Peyer's patch (tissue), 4 donors: ENCODE measurements at regions not wholly inside any gene's neighbourhood (a gene's known extent, or its start where the extent isn't known, plus 50 kb on each side); places are given as distances from the start of the nearest gene placed in this dataset.

Experiments
- DNase-seq, 3 donors: peaks; one replicate each; pipeline ENCODE4 v3.0.0-alpha.2; 2017 to 2019
- H3K27ac ChIP-seq, 4 donors: fragments of 200-600 bp; sonication (generic); one replicate each; pipeline ENCODE4 v1.5.1; 2016 to 2019
- H3K27me3 ChIP-seq, 2 donors: fragments of 200-600 bp; sonication (generic); one replicate each; pipeline ENCODE4 v1.5.1; 2019
- H3K36me3 ChIP-seq, 3 donors: fragments of 200-600 bp; sonication (generic); one replicate each; pipeline ENCODE4 v1.5.1; 2016 to 2019
- H3K4me1 ChIP-seq, 4 donors: fragments of 200-600 bp; sonication (generic); one replicate each; pipeline ENCODE4 v1.5.1; 2016 to 2019
- H3K4me3 ChIP-seq, 4 donors: fragments of 200-600 bp; sonication (generic); 1 replicate in 3 of 4; 2 replicates in 1 of 4; pipeline ENCODE4 v1.5.1; 2016 to 2019; ENCODE audit warnings: mild to moderate bottlenecking in 1 of 4
- H3K9me3 ChIP-seq, 4 donors: fragments of 200-600 bp; sonication (generic); one replicate each; pipeline ENCODE4 v1.5.1; 2016 to 2019; ENCODE audit warnings: mild to moderate bottlenecking in 1 of 4
- CTCF ChIP-seq, 6 experiments: fragments of 450-650 bp in 4 of 6; fragments of 200-600 bp in 2 of 6; sonication (generic) in 1 of 6; IDR thresholded peaks; one replicate each; pipeline ENCODE4 v1.5.1; 2017 to 2019; ENCODE audit warnings: antibody characterized with exemption in 6 of 6, mild to moderate bottlenecking in 3 of 6, moderate library complexity in 1 of 6
- POLR2A ChIP-seq, 2 donors: fragments of 450-650 bp; IDR thresholded peaks; one replicate each; pipeline ENCODE4 v1.5.1; 2017; ENCODE audit warnings: antibody characterized with exemption in 2 of 2, mild to moderate bottlenecking in 2 of 2, moderate library complexity in 2 of 2

- Histone ChIP-seq H3K4me1 (peaks cover 0 to 15% (median 0%) of the 10 kb centered on the region in 4 donors), H3K36me3 (no peaks in the 10 kb centered on the region), H3K9me3 (no peaks in the 10 kb centered on the region), H3K27ac (no peak overlapping the region), H3K27me3 (no peaks in the 10 kb centered on the region), H3K4me3 (no peak overlapping the region)
- DNase-seq: no peak
- TF ChIP-seq POLR2A (IDR thresholded peaks at IDR 0.05): no peak
- TF ChIP-seq CTCF (IDR thresholded peaks at IDR 0.05): no peak
These were observed 99.8 kb upstream of the NOCT start for GRCh38 chr4:138915756-138916155.

GRCh38 chr4:138912704-138913340 is 102.8 kb upstream of the NOCT start:
- Histone ChIP-seq H3K27me3 (no peaks in the 10 kb centered on the region), H3K27ac (peak overlapping the region in 2 of 4 donors; percentile 17 to 65), H3K36me3 (no peaks in the 10 kb centered on the region), H3K4me3 (no peak overlapping the region), H3K9me3 (no peaks in the 10 kb centered on the region), H3K4me1 (peaks cover 0 to 21% (median 0%) of the 10 kb centered on the region in 4 donors)
- TF ChIP-seq POLR2A (IDR thresholded peaks at IDR 0.05) (no peak), CTCF (IDR thresholded peaks at IDR 0.05) (no peak)
- DNase-seq: no peak

GRCh38 chr4:138911909-138912703 is 103.5 kb upstream of the NOCT start:
- Histone ChIP-seq H3K4me3 (no peak overlapping the region), H3K4me1 (peaks cover 0 to 21% (median 0%) of the 10 kb centered on the region in 4 donors), H3K27me3 (no peaks in the 10 kb centered on the region), H3K36me3 (no peaks in the 10 kb centered on the region), H3K27ac (peak overlapping the region in 2 of 4 donors; percentile 62 to 65), H3K9me3 (no peaks in the 10 kb centered on the region)
- TF ChIP-seq POLR2A (IDR thresholded peaks at IDR 0.05) (no peak), CTCF (IDR thresholded peaks at IDR 0.05) (no peak)
- DNase-seq: no peak

GRCh38 chr4:138910914-138911336 is 104.7 kb upstream of the NOCT start:
- H3K4me3 ChIP-seq: no peak overlapping the region
- H3K9me3 ChIP-seq: no peaks in the 10 kb centered on the region
- no peaks in the 10 kb centered on the region for H3K27me3 ChIP-seq
- H3K4me1 ChIP-seq: peaks cover 0 to 21% (median 0%) of the 10 kb centered on the region in 4 donors
- H3K27ac ChIP-seq: peak overlapping the region in 3 of 4 donors; percentile 45 to 65 (median 62)
- TF ChIP-seq POLR2A (IDR thresholded peaks at IDR 0.05) (no peak), CTCF (IDR thresholded peaks at IDR 0.05) (no peak)
- peak in 2 of 3 donors; percentile 77 for DNase-seq
- no peaks in the 10 kb centered on the region for H3K36me3 ChIP-seq

GRCh38 chr4:138910195-138910913 is 105.2 kb upstream of the NOCT start:
- Histone ChIP-seq H3K36me3 (no peaks in the 10 kb centered on the region), H3K27me3 (no peaks in the 10 kb centered on the region), H3K4me1 (peaks cover 0 to 21% (median 0%) of the 10 kb centered on the region in 4 donors), H3K27ac (peak overlapping the region in 1 of 4 donors; percentile 65), H3K4me3 (no peak overlapping the region), H3K9me3 (no peaks in the 10 kb centered on the region)
- no peak for DNase-seq
- TF ChIP-seq POLR2A (IDR thresholded peaks at IDR 0.05): no peak
- TF ChIP-seq CTCF (IDR thresholded peaks at IDR 0.05): no peak
